HCT116 (cell line): ENCODE measurements at regions not wholly inside any gene's neighbourhood (a gene's known extent, or its start where the extent isn't known, plus 50 kb on each side); places are given as distances from the start of the nearest gene placed in this dataset.

ENCODE experiments used
- ATAC-seq: fragments of 200-7000 bp; cut with Tn5 transposase; 2 replicates; pipeline ENCODE4 v1.9.1; 2020; ENCODE audit warnings: mild to moderate bottlenecking, moderate library complexity
- BruUV-seq: library from RNA; stranded (reverse); fragments of 400-500 nt; replicated peaks from 2 replicates; lab custom pipeline; 2021; lab: Mats Ljungman, UMichigan
- CTCF ChIA-PET: fragments of 300-600 bp; sonication (Branson Sonifier 250); formaldehyde crosslinking; loops from one replicate; lab custom pipeline; 2021; ENCODE audit warnings: antibody characterized with exemption; lab: Charles Lee
- POLR2A ChIA-PET: fragments of 300-600, 350-600 bp; sonication (Branson Sonifier 250); formaldehyde crosslinking; loops from one replicate; lab custom pipeline; 2021; ENCODE audit warnings: antibody characterized with exemption; lab: Charles Lee
- RAD21 ChIA-PET, 2 experiments: fragments of 300-600 bp; sonication (Branson Sonifier 250); formaldehyde crosslinking; loops; one replicate each; lab custom pipeline; 2023; ENCODE audit warnings: low total read pairs in 2 of 2; ENCODE audit not compliant: uncharacterized antibody in 2 of 2, unreplicated experiment in 2 of 2, low non-redundant PET in 1 of 2; lab: Charles Lee
- DNase-seq: peaks from one replicate; pipeline ENCODE4 v3.0.0-alpha.2; 2010; ENCODE audit warnings: low read depth, low spot score
- H2AFZ ChIP-seq: fragments of 200-600 bp; shearing (Covaris generic), sonication (generic); 2 replicates; pipeline ENCODE4 v1.6.1; 2017; ENCODE audit warnings: low read depth, mixed run types, mixed read lengths, antibody characterized with exemption, low read length; ENCODE audit not compliant: poor library complexity, severe bottlenecking
- H3K27ac ChIP-seq: 2 replicates; pipeline ENCODE4 v1.5.1; 2012; ENCODE audit warnings: low read depth, low read length
- H3K27me3 ChIP-seq: fragments of 200-600 bp; sonication (generic); 2 replicates; pipeline ENCODE4 v1.6.1; 2016; ENCODE audit warnings: mixed run types, low read length, mixed read lengths; ENCODE audit not compliant: insufficient read depth
- H3K36me3 ChIP-seq, 2 experiments: fragments of 200-500 bp in 1 of 2; fragments of 200-600 bp in 1 of 2; sonication (Bioruptor generic) in 1 of 2; sonication (generic) in 1 of 2; 2 replicates each; pipeline versions ENCODE4 v1.5.1 to v1.6.1; 2014 to 2016; ENCODE audit warnings: low read length in 2 of 2, inconsistent platforms in 1 of 2, mixed read lengths in 1 of 2, mixed run types in 1 of 2; ENCODE audit not compliant: insufficient read depth in 2 of 2, control insufficient read depth in 1 of 2
- H3K4me1 ChIP-seq, 2 experiments: fragments of 200-600 bp in 1 of 2; sonication (generic) in 1 of 2; 2 replicates each; pipeline versions ENCODE4 v1.5.1 to v1.6.1; 2012 to 2017; ENCODE audit warnings: low read length in 2 of 2, inconsistent platforms in 1 of 2, mild to moderate bottlenecking in 1 of 2, mixed read lengths in 1 of 2, mixed run types in 1 of 2, moderate library complexity in 1 of 2; ENCODE audit not compliant: insufficient read depth in 2 of 2, control insufficient read depth in 1 of 2
- H3K4me2 ChIP-seq: fragments of 200-600 bp; sonication (generic); 2 replicates; pipeline ENCODE4 v1.6.1; 2017; ENCODE audit warnings: mixed run types, low read length, mixed read lengths
- H3K4me3 ChIP-seq, 2 experiments: fragments of 200-600 bp in 1 of 2; sonication (generic) in 1 of 2; replicated peaks in 1 of 2; 2 replicates each; pipeline ENCODE4 v1.5.1; 2011 to 2016; ENCODE audit warnings: low read length in 2 of 2, control low read depth in 1 of 2, low read depth in 1 of 2, mild to moderate bottlenecking in 1 of 2, mixed read lengths in 1 of 2, mixed run types in 1 of 2
- H3K79me2 ChIP-seq: fragments of 200-600 bp; sonication (generic); 2 replicates; pipeline ENCODE4 v1.6.1; 2017; ENCODE audit warnings: mild to moderate bottlenecking, mixed run types, low read length, moderate library complexity, mixed read lengths; ENCODE audit not compliant: insufficient read depth
- H3K9ac ChIP-seq: fragments of 200-600 bp; sonication (generic); 2 replicates; pipeline ENCODE4 v1.6.1; 2016; ENCODE audit warnings: low read length, mixed read lengths
- H3K9me2 ChIP-seq: fragments of 200-600 bp; sonication (generic), shearing (Covaris generic); 2 replicates; pipeline ENCODE4 v1.6.1; 2017; ENCODE audit warnings: mixed run types, mild to moderate bottlenecking, moderate library complexity; ENCODE audit not compliant: insufficient read depth
- H3K9me3 ChIP-seq, 2 experiments: fragments of 200-500 bp in 1 of 2; fragments of 200-600 bp in 1 of 2; sonication (Bioruptor generic) in 1 of 2; sonication (generic) in 1 of 2; 2 replicates each; pipeline ENCODE4 v1.6.1; 2014 to 2017; ENCODE audit warnings: low read length in 2 of 2, mixed read lengths in 2 of 2, inconsistent platforms in 1 of 2, low read depth in 1 of 2, mild to moderate bottlenecking in 1 of 2, mixed run types in 1 of 2, moderate library complexity in 1 of 2; ENCODE audit not compliant: control insufficient read depth in 1 of 2, insufficient read depth in 1 of 2
- H4K20me1 ChIP-seq: fragments of 200-600 bp; sonication (generic), shearing (Covaris generic); 2 replicates; pipeline ENCODE4 v1.6.1; 2017; ENCODE audit warnings: mixed run types, mild to moderate bottlenecking, moderate library complexity; ENCODE audit not compliant: insufficient read depth
- CEBPB ChIP-seq: IDR thresholded peaks from 2 replicates; pipeline ENCODE4 v1.6.1; 2012; ENCODE audit warnings: low read depth
- EGR1 ChIP-seq: IDR thresholded peaks from 2 replicates; pipeline ENCODE4 v1.6.1; 2012; ENCODE audit warnings: low read depth
- ELF1 ChIP-seq: IDR thresholded peaks from 2 replicates; pipeline ENCODE4 v1.6.1; 2012; ENCODE audit warnings: low read depth, borderline replicate concordance
- EZH2 ChIP-seq: fragments of 200-600 bp; sonication (generic); IDR thresholded peaks from 2 replicates; pipeline ENCODE4 v1.6.1; 2017; ENCODE audit warnings: antibody characterized with exemption, mixed run types
- EZH2phosphoT487 ChIP-seq: fragments of 200-600 bp; IDR thresholded peaks from 2 replicates; pipeline ENCODE4 v1.6.1; 2018; ENCODE audit warnings: antibody characterized with exemption, borderline replicate concordance
- FOSL1 ChIP-seq: IDR thresholded peaks from 2 replicates; pipeline ENCODE4 v1.6.1; 2012; ENCODE audit warnings: low read depth
- JUND ChIP-seq: IDR thresholded peaks from 2 replicates; pipeline ENCODE4 v1.6.1; 2012
- POLR2A ChIP-seq: IDR thresholded peaks from 2 replicates; pipeline ENCODE4 v1.7.0; 2011; ENCODE audit warnings: borderline replicate concordance; ENCODE audit not compliant: insufficient read depth, insufficient read length; ENCODE audit errors: extremely low read depth
- POLR2AphosphoS5 ChIP-seq: IDR thresholded peaks from 2 replicates; pipeline ENCODE4 v1.6.1; 2011; ENCODE audit warnings: mild to moderate bottlenecking, low read depth, low read length, moderate library complexity
- RAD21 ChIP-seq: IDR thresholded peaks from 2 replicates; pipeline ENCODE4 v1.6.1; 2012; ENCODE audit warnings: low read depth, mild to moderate bottlenecking
- SIN3A ChIP-seq: IDR thresholded peaks from 2 replicates; pipeline ENCODE4 v1.6.1; 2012; ENCODE audit warnings: low read depth
- SP1 ChIP-seq: IDR thresholded peaks from 2 replicates; pipeline ENCODE4 v1.6.1; 2012; ENCODE audit warnings: low read depth
- SRF ChIP-seq: IDR thresholded peaks from 2 replicates; pipeline ENCODE4 v1.6.1; 2012; ENCODE audit warnings: low read depth
- TCF7L2 ChIP-seq: IDR thresholded peaks from 2 replicates; pipeline ENCODE4 v1.7.0; 2011; ENCODE audit warnings: borderline replicate concordance, inconsistent platforms; ENCODE audit not compliant: insufficient read depth, insufficient read length; ENCODE audit errors: extremely low read depth
- YY1 ChIP-seq: IDR thresholded peaks from 2 replicates; pipeline ENCODE4 v1.6.1; 2011; ENCODE audit warnings: low read length, low read depth, moderate library complexity, mild to moderate bottlenecking; ENCODE audit not compliant: insufficient replicate concordance; ENCODE audit errors: extremely low read depth
- ZFX ChIP-seq: fragments of 450-650 bp; IDR thresholded peaks from 2 replicates; pipeline ENCODE4 v1.6.1; 2017
- intact Hi-C: fragments of 100-400 bp; cut with micrococcal nuclease; formaldehyde crosslinking; loops from 2 replicates; pipeline ENCODE4 v1.10.0; 2022
- TF ChIP-seq, protein P1 (sequence below): IDR thresholded peaks from 2 replicates; pipeline ENCODE4 v1.6.1; 2012
- TF ChIP-seq, protein P2 (sequence below): IDR thresholded peaks from 2 replicates; pipeline ENCODE4 v1.6.1; 2012
- TF ChIP-seq, protein P3 (sequence below): IDR thresholded peaks from 2 replicates; pipeline ENCODE4 v1.6.1; 2011; ENCODE audit warnings: mild to moderate bottlenecking, low read length, moderate library complexity; ENCODE audit not compliant: insufficient replicate concordance; ENCODE audit errors: extremely low read depth
- TF ChIP-seq, protein P4 (sequence below): IDR thresholded peaks from 2 replicates; pipeline ENCODE4 v1.6.1; 2012; ENCODE audit warnings: low read depth

DNA sequence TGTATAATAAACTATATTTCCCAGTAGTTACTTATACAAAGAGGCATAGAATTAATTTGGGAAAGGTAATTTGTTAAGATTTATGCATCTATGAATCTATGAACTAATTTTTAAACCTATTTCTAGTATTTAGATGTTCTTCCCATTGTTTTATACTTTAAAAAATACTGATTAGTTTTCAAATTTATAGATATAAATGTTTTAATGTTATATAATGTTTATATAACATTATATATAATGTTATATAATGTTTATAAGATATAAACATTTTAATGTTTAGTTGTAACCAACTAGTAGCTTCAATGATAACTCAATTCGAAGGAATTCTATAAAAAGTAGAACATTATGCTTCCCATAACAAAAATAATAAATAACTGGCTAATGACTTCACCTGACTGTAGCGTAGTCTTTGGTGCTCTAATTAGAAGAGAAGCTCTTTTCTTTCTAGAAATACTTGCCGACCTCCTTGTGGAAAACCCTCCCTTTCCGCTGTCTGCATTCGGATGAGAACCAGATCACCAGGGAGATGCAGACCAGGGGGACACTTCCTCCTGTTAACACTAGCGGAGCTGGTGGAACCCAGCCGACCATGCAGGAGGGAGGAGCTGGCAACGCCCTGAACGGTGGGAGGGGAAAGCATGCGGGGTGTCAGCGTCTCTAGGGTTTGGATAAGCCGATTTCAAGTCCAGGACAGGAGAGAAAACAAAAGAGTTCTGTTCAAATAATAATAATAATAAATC is 158.4 kb downstream of the OR2B2 start:
- ATAC-seq (peak; percentile 79), DNase-seq (peak; percentile 90)
- ChIA-PET CTCF (interaction anchor here (0.6 to 4.1 kb wide), 5 partner anchors 19 to 67 kb away, joined by 3 to 23 read pairs (median 3); no protein-coding TSS in a partner anchor), POLR2A (interaction anchor here (0.8 to 1.5 kb wide), 10 partner anchors 14 to 630 kb away, joined by 3 to 6 read pairs (median 4); a partner anchor contains a TSS), RAD21 (no interaction called here)
- no peaks in the 10 kb centered on the region for H3K79me2 ChIP-seq
- H3K27me3 ChIP-seq: no peaks in the 10 kb centered on the region
- H2AFZ ChIP-seq: peak overlapping the region; percentile 95
- no peaks in the 10 kb centered on the region for H3K36me3 ChIP-seq
- peak overlapping the region; percentile 93 for H3K4me2 ChIP-seq
- H3K9me2 ChIP-seq: no peaks in the 10 kb centered on the region
- BruUV-seq: no TSS peak
- H3K9ac ChIP-seq: peak overlapping the region; percentile 38
- intact Hi-C loops: loop anchor here (2.0 to 10.0 kb wide), 10 partner anchors 33 to 592 kb away; partner anchors contain the start of gene ZNF184
- peak overlapping the region; percentile 34 to 51 for H3K4me3 ChIP-seq
- peak overlapping the region; percentile 21; the same call in 1 of the 2 replicates for H3K27ac ChIP-seq
- peaks cover 6 to 35% of the 10 kb centered on the region in 2 experiments for H3K4me1 ChIP-seq
- H3K9me3 ChIP-seq: no peaks in the 10 kb centered on the region
- no peaks in the 10 kb centered on the region for H4K20me1 ChIP-seq
- TF ChIP-seq TCF7L2 (no peak), YY1 (peak; percentile 75), RAD21 (no peak; the same call in 1 of the 2 replicates), POLR2AphosphoS5 (peak; percentile 79), EZH2 (no peak), JUND (no peak), EZH2phosphoT487 (no peak), SIN3A (no peak), SRF (no peak), ZFX (no peak), ELF1 (no peak), CEBPB (no peak), EGR1 (no peak), FOSL1 (no peak), SP1 (peak; percentile 38; the same call in 1 of the 2 replicates), POLR2A (peak; percentile 21)
- TF ChIP-seq, protein P1, sequence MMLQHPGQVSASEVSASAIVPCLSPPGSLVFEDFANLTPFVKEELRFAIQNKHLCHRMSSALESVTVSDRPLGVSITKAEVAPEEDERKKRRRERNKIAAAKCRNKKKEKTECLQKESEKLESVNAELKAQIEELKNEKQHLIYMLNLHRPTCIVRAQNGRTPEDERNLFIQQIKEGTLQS: no peak
- TF ChIP-seq, protein P2, sequence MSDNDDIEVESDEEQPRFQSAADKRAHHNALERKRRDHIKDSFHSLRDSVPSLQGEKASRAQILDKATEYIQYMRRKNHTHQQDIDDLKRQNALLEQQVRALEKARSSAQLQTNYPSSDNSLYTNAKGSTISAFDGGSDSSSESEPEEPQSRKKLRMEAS: peak; percentile 80
- TF ChIP-seq, protein P3, sequence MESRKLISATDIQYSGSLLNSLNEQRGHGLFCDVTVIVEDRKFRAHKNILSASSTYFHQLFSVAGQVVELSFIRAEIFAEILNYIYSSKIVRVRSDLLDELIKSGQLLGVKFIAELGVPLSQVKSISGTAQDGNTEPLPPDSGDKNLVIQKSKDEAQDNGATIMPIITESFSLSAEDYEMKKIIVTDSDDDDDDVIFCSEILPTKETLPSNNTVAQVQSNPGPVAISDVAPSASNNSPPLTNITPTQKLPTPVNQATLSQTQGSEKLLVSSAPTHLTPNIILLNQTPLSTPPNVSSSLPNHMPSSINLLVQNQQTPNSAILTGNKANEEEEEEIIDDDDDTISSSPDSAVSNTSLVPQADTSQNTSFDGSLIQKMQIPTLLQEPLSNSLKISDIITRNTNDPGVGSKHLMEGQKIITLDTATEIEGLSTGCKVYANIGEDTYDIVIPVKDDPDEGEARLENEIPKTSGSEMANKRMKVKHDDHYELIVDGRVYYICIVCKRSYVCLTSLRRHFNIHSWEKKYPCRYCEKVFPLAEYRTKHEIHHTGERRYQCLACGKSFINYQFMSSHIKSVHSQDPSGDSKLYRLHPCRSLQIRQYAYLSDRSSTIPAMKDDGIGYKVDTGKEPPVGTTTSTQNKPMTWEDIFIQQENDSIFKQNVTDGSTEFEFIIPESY: no peak
- TF ChIP-seq, protein P4, sequence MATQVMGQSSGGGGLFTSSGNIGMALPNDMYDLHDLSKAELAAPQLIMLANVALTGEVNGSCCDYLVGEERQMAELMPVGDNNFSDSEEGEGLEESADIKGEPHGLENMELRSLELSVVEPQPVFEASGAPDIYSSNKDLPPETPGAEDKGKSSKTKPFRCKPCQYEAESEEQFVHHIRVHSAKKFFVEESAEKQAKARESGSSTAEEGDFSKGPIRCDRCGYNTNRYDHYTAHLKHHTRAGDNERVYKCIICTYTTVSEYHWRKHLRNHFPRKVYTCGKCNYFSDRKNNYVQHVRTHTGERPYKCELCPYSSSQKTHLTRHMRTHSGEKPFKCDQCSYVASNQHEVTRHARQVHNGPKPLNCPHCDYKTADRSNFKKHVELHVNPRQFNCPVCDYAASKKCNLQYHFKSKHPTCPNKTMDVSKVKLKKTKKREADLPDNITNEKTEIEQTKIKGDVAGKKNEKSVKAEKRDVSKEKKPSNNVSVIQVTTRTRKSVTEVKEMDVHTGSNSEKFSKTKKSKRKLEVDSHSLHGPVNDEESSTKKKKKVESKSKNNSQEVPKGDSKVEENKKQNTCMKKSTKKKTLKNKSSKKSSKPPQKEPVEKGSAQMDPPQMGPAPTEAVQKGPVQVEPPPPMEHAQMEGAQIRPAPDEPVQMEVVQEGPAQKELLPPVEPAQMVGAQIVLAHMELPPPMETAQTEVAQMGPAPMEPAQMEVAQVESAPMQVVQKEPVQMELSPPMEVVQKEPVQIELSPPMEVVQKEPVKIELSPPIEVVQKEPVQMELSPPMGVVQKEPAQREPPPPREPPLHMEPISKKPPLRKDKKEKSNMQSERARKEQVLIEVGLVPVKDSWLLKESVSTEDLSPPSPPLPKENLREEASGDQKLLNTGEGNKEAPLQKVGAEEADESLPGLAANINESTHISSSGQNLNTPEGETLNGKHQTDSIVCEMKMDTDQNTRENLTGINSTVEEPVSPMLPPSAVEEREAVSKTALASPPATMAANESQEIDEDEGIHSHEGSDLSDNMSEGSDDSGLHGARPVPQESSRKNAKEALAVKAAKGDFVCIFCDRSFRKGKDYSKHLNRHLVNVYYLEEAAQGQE: no peak
